ENCODE measurements at regions not wholly inside any gene's neighbourhood (a gene's known extent, or its start where the extent isn't known, plus 50 kb on each side); places are given as distances from the start of the nearest gene placed in this dataset.

- Histone ChIP-seq H3K4me1 (no peaks in the 10 kb centered on the region), H3K27me3 (peaks cover 0 to 5% of the 10 kb centered on the region in 2 donors), H3K36me3 (no peaks in the 10 kb centered on the region), H3K27ac (no peak overlapping the region), H3K9me3 (no peaks in the 10 kb centered on the region), H3K4me3 (no peak overlapping the region)
- TF ChIP-seq POLR2A (IDR thresholded peaks at IDR 0.05) (no peak), POLR2AphosphoS5 (IDR thresholded peaks at IDR 0.05) (no peak)
- TF ChIP-seq, protein P1, sequence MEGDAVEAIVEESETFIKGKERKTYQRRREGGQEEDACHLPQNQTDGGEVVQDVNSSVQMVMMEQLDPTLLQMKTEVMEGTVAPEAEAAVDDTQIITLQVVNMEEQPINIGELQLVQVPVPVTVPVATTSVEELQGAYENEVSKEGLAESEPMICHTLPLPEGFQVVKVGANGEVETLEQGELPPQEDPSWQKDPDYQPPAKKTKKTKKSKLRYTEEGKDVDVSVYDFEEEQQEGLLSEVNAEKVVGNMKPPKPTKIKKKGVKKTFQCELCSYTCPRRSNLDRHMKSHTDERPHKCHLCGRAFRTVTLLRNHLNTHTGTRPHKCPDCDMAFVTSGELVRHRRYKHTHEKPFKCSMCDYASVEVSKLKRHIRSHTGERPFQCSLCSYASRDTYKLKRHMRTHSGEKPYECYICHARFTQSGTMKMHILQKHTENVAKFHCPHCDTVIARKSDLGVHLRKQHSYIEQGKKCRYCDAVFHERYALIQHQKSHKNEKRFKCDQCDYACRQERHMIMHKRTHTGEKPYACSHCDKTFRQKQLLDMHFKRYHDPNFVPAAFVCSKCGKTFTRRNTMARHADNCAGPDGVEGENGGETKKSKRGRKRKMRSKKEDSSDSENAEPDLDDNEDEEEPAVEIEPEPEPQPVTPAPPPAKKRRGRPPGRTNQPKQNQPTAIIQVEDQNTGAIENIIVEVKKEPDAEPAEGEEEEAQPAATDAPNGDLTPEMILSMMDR (IDR thresholded peaks at IDR 0.05), result no peak
- intact Hi-C loops (cut with DNase I; ENCODE audit: low total_unique reads), result no loop called here
- DNase-seq (ENCODE audit: low spot score in 2 of 2), result no peak
These were observed 368.1 kb downstream of the C16orf95 start for GRCh38 chr16:86949116-86949515.

- intact Hi-C loops (cut with DNase I; ENCODE audit: low total_unique reads), result no loop called here
- Histone ChIP-seq H3K4me1 (no peaks in the 10 kb centered on the region), H3K27ac (no peak overlapping the region), H3K9me3 (no peaks in the 10 kb centered on the region), H3K27me3 (peaks cover 0 to 5% of the 10 kb centered on the region in 2 donors), H3K36me3 (no peaks in the 10 kb centered on the region), H3K4me3 (no peak overlapping the region)
- TF ChIP-seq POLR2AphosphoS5 (IDR thresholded peaks at IDR 0.05) (no peak), POLR2A (IDR thresholded peaks at IDR 0.05) (no peak)
- TF ChIP-seq, protein P1 (IDR thresholded peaks at IDR 0.05), result no peak
- DNase-seq (ENCODE audit: low spot score in 2 of 2), result no peak
These were observed 367.6 kb downstream of the C16orf95 start for GRCh38 chr16:86949630-86950029.

DNA sequence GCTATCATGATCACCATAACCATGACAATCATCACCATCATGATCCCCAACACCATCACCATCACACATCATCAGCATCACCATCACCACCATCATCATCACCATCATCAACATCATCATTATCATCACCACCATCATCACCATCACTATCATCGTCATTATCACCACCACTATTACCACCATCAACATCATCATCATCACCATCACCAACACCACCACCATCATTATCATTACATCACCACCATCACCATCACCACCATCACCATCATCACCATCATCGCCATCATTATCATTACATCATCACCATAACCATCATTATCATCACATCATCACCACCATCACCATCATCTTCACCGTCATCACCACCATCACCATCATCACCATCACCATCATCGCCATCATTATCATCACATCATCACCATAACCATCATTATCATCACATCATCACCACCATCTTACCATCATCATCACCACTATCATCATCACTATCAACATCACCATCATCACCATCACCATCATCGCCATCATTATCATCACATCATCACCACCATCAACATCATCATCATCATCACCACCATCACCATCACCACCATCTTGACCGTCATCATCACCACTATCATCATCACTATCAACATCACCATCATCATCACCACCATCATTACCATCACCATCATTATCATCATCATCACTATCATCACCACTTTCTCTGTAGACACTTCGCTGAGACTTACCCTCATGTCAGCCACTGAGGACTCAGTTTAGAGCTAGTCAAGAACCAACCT is 366.0 kb downstream of the C16orf95 start:
- no peaks in the 10 kb centered on the region for H3K4me1 ChIP-seq
- H3K36me3 ChIP-seq, result no peaks in the 10 kb centered on the region
- intact Hi-C loops (cut with DNase I; ENCODE audit: low total_unique reads), result no loop called here
- no peak overlapping the region for H3K27ac ChIP-seq
- DNase-seq (ENCODE audit: low spot score in 2 of 2), result no peak
- H3K27me3 ChIP-seq, result peaks cover 0 to 5% of the 10 kb centered on the region in 2 donors
- TF ChIP-seq, protein P1 (IDR thresholded peaks at IDR 0.05), result no peak
- TF ChIP-seq POLR2A (IDR thresholded peaks at IDR 0.05) (no peak), POLR2AphosphoS5 (IDR thresholded peaks at IDR 0.05) (no peak)
- no peak overlapping the region for H3K4me3 ChIP-seq
- H3K9me3 ChIP-seq, result no peaks in the 10 kb centered on the region

GRCh38 chr16:86951831-86952598 is 365.2 kb downstream of the C16orf95 start:
- Histone ChIP-seq H3K36me3 (no peaks in the 10 kb centered on the region), H3K4me1 (no peaks in the 10 kb centered on the region), H3K27me3 (peaks cover 0 to 7% of the 10 kb centered on the region in 2 donors), H3K9me3 (no peaks in the 10 kb centered on the region), H3K4me3 (no peak overlapping the region), H3K27ac (no peak overlapping the region)
- TF ChIP-seq POLR2AphosphoS5 (IDR thresholded peaks at IDR 0.05), result no peak
- no peak for DNase-seq (ENCODE audit: low spot score in 2 of 2)
- intact Hi-C loops (cut with DNase I; ENCODE audit: low total_unique reads), result no loop called here

- intact Hi-C loops (cut with DNase I; ENCODE audit: low total_unique reads), result no loop called here
- H3K27me3 ChIP-seq, result peaks cover 0 to 5% of the 10 kb centered on the region in 2 donors
- no peak overlapping the region for H3K27ac ChIP-seq
- no peaks in the 10 kb centered on the region for H3K4me1 ChIP-seq
- DNase-seq (ENCODE audit: low spot score in 2 of 2), result no peak
- H3K4me3 ChIP-seq, result no peak overlapping the region
- no peaks in the 10 kb centered on the region for H3K9me3 ChIP-seq
- H3K36me3 ChIP-seq, result no peaks in the 10 kb centered on the region
- no peak for TF ChIP-seq POLR2AphosphoS5 (IDR thresholded peaks at IDR 0.05)
- no peak for TF ChIP-seq POLR2A (IDR thresholded peaks at IDR 0.05)
- TF ChIP-seq, protein P1 (IDR thresholded peaks at IDR 0.05), result no peak
These were observed 364.4 kb downstream of the C16orf95 start for GRCh38 chr16:86952769-86953168.
